ENCODE measurements at regions not wholly inside any gene's neighbourhood (a gene's known extent, or its start where the extent isn't known, plus 50 kb on each side); places are given as distances from the start of the nearest gene placed in this dataset.
"Not testable (repeated sequence)": the region's sequence is repeated elsewhere in the genome, so short reads cannot be mapped to it uniquely, and the experiment has no call there.

DNA sequence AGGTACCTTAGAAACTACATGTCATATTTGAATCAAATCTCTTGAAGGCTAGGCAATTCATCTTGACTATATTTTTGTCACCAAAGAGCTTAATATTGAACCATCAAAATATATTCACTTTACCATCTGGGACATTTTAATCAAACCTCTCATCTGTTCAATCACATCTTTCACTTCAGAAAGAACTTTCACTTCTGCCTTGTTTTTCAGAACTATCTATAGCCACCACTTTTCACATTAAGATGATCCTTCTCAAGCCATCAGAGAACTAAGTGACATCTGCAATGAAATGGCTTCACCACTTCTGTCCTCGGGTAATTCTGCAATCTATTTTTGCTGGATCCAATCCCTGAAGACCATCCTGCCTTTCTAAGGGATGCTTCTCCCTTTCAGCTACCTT is 57.8 kb downstream of the OR2B2 start:
- in situ Hi-C loops (cut with HindIII; ENCODE audit: low sequenced_read_pairs), result no loop called here

DNA sequence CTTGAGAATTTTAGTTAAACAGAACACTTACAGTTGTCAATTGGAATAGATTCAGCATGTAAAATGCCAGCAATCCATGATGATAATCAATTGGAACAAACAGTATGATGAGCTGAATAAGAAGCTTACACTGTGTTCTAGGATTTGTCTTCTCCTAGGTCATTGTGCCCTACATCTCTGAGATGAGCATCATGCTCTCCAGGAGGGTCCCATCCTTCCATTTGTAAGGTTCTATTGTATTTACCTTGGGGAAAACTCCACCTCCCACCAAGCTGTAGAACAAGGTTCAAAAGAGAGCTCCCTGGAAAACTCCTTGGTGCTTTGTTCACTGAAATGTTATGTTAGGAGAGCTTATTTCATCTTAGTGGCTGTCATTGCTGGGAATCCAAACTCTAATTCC is 60.8 kb downstream of the OR2B2 start:
- in situ Hi-C loops (cut with HindIII; ENCODE audit: low sequenced_read_pairs), result no loop called here
- H3K4me3 ChIP-seq (ENCODE audit: low read depth, low read length), result no peak overlapping the region
- DNase-seq (ENCODE audit: low read depth, low spot score), result no peak

More for the DNA sequence above, 57.8 kb downstream of the OR2B2 start:
- TF ChIP-seq, protein P1, sequence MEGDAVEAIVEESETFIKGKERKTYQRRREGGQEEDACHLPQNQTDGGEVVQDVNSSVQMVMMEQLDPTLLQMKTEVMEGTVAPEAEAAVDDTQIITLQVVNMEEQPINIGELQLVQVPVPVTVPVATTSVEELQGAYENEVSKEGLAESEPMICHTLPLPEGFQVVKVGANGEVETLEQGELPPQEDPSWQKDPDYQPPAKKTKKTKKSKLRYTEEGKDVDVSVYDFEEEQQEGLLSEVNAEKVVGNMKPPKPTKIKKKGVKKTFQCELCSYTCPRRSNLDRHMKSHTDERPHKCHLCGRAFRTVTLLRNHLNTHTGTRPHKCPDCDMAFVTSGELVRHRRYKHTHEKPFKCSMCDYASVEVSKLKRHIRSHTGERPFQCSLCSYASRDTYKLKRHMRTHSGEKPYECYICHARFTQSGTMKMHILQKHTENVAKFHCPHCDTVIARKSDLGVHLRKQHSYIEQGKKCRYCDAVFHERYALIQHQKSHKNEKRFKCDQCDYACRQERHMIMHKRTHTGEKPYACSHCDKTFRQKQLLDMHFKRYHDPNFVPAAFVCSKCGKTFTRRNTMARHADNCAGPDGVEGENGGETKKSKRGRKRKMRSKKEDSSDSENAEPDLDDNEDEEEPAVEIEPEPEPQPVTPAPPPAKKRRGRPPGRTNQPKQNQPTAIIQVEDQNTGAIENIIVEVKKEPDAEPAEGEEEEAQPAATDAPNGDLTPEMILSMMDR (IDR thresholded peaks at IDR 0.05; ENCODE audit: low read depth, low read length), result no peak
- no peak overlapping the region for H3K4me3 ChIP-seq (ENCODE audit: low read depth, low read length)
- no peak for DNase-seq (ENCODE audit: low read depth, low spot score)

DNA sequence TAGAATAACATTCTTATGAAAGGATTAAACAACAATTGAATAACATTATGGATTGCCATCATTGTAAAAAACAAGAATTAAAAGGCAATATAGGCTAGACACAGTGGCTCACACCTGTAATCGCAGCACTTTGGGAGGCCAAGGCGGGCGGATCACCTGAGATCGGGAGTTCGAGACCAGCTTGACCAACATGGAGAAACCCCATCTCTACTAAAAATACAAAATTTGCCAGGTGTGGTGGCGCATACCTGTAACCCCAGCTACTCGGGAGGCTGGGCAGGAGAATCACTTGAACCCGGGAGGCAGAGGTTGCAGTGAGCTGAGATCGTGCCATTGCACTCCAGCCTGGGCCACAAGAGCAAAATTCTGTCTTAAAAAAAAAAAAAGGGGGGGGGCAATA is 63.2 kb downstream of the OR2B2 start:
- DNase-seq (ENCODE audit: low read depth, low spot score); in situ Hi-C loops (cut with HindIII; ENCODE audit: low sequenced_read_pairs); H3K4me3 ChIP-seq (ENCODE audit: low read depth, low read length): not testable (repeated sequence)

More for the DNA sequence above, 60.8 kb downstream of the OR2B2 start:
- TF ChIP-seq, protein P1 (IDR thresholded peaks at IDR 0.05; ENCODE audit: low read depth, low read length), result no peak

DNA sequence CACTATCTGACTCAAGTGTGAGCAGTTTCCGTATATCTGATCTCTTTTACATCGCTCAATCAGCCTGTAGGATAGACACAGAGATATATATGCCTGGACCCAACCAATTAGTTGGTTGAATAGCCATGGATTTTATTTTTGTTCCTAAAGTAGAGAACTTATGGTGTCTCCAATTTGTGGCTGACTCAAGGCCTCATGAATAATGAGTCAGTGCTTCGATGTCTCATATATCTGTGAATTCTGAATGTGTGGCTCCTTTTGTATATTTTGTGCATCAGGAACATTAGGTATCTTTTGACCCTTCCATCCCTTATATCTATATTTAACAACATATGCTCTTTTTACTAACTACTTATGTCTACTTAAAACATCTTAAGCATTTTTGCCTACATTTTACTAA is 64.5 kb downstream of the OR2B2 start:
- TF ChIP-seq, protein P1 (IDR thresholded peaks at IDR 0.05; ENCODE audit: low read depth, low read length), result no peak
- H3K4me3 ChIP-seq (ENCODE audit: low read depth, low read length), result no peak overlapping the region
- in situ Hi-C loops (cut with HindIII; ENCODE audit: low sequenced_read_pairs), result no loop called here
- no peak for DNase-seq (ENCODE audit: low read depth, low spot score)

DNA sequence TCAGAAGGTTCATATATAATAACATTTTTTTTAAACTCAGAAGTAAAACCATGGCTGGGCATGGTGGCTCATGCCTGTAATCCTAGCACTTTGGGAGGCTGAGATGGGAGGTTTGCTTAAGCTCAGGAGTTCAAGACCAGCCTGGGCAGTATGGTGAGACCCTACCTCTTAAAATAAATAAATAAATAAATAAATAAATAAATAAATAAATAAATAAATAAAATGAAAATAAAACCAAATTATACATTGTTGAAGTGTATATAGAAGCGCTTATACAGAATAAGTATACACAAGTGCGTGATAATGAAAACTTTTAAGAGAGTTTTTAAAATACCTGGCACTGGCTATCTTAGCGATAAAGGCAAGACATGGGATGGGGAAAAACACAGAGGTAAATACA is 71.6 kb downstream of the OR2B2 start:
- no peak for DNase-seq (ENCODE audit: low read depth, low spot score)
- H3K4me3 ChIP-seq (ENCODE audit: low read depth, low read length), result no peak overlapping the region
- TF ChIP-seq, protein P1 (IDR thresholded peaks at IDR 0.05; ENCODE audit: low read depth, low read length), result no peak
- in situ Hi-C loops (cut with HindIII; ENCODE audit: low sequenced_read_pairs), result no loop called here

DNA sequence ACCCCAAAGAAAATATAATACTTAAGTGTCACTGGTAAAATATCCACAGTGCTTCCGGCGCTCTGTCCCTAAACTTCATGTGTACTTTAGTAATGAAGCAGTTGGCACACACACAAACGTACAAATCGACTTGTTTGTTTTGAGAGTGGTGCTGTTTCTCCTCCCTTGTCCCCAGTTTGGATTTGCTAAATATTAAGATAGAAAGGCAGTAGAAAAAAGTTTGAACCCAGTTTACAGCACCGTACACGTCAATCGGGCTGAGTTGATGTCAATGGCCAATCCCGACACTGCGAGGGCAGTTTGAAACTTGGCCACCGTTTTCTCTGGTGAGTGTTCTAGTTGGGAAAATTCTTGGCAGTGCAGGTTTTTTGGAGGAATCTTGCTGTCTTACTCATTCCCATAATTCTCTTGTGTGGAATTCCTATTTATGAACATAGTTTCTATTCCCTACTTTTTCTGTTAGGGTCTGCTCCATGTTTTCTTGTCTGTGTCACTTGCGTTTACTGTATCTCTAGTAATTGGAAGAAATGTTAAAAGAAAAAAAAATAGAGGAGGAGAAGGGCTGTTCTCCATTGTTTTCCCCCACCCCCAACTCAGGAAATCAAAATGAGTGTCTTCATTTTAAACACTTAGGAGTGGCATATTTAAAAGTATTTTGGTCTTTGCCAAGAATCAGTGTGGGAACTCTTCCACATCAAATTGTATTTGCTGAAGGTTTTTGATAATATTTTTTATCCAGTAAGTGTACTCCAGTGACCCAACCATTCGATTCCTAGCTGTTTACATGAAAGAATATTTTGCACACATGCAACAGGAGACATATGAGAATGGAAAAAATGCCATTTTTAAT is 72.3 kb downstream of the OR2B2 start:
- TF ChIP-seq, protein P1 (IDR thresholded peaks at IDR 0.05; ENCODE audit: low read depth, low read length), result no peak
- in situ Hi-C loops (cut with HindIII; ENCODE audit: low sequenced_read_pairs), result no loop called here
- peak; percentile 83 for DNase-seq (ENCODE audit: low read depth, low spot score)
- peak overlapping the region; percentile 83 for H3K4me3 ChIP-seq (ENCODE audit: low read depth, low read length)

DNA sequence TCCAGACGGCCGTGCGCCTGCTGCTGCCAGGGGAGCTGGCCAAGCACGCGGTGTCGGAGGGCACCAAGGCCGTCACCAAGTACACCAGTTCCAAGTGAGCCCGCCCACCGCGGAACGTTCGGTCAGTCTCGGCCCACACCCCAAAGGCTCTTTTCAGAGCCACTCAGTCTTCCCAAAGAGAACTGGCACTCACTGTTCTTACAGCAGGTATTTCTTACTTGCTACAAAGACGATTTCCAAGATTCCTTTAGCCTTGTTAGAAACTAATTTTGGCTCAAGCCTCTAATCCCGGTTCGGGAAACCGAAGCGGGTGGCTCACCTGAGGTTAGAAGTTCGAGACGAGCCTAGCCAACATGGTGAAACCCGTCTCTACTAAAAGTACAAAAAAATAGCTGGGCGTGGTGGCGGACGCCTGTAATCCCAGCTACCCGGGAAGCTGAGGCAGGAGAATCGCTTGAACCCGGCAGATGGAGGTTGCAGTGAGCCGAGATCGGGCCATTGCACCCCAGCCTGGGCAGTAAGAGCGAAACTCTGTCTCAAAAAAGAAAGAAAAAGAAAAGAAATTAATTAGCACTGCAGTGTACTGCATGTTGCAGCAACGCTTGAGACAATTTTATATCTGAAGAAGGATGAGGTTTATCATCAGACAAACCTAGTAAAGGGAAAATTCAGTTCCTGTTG is 73.1 kb downstream of the OR2B2 start:
- in situ Hi-C loops (cut with HindIII; ENCODE audit: low sequenced_read_pairs), result no loop called here
- TF ChIP-seq, protein P1 (IDR thresholded peaks at IDR 0.05; ENCODE audit: low read depth, low read length), result no peak
- DNase-seq (ENCODE audit: low read depth, low spot score), result peak; percentile 49

More for the DNA sequence above, 73.1 kb downstream of the OR2B2 start:
- peak overlapping the region; percentile 83 for H3K4me3 ChIP-seq (ENCODE audit: low read depth, low read length)
